ENCODE measurements at regions not wholly inside any gene's neighbourhood (a gene's known extent, or its start where the extent isn't known, plus 50 kb on each side); places are given as distances from the start of the nearest gene placed in this dataset.

DNA sequence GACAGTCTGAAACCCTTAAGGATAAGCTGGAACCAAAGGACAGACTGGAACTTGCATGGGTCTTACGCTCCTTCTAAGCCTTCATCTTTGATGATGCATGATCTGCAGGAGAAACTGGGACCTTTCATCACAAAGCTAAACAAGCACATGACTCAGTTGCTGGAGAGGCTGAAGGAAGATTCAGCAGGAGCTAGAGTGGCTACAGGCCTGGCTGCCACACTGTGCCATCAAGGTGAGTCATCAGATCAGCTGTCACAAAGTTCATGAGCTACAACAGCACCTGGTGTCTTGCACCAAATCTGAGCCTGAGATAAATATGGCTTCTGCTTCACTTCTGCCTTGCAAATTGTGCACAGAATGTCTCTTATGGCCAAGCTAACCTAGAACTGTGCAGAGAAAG, 95.5 kb upstream of the MARK1 start:
- TF ChIP-seq, protein P1, sequence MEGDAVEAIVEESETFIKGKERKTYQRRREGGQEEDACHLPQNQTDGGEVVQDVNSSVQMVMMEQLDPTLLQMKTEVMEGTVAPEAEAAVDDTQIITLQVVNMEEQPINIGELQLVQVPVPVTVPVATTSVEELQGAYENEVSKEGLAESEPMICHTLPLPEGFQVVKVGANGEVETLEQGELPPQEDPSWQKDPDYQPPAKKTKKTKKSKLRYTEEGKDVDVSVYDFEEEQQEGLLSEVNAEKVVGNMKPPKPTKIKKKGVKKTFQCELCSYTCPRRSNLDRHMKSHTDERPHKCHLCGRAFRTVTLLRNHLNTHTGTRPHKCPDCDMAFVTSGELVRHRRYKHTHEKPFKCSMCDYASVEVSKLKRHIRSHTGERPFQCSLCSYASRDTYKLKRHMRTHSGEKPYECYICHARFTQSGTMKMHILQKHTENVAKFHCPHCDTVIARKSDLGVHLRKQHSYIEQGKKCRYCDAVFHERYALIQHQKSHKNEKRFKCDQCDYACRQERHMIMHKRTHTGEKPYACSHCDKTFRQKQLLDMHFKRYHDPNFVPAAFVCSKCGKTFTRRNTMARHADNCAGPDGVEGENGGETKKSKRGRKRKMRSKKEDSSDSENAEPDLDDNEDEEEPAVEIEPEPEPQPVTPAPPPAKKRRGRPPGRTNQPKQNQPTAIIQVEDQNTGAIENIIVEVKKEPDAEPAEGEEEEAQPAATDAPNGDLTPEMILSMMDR (IDR thresholded peaks at IDR 0.05): no peak
- no peak for TF ChIP-seq POLR2A (IDR thresholded peaks at IDR 0.05)

Measured in body of pancreas (tissue), 4 donors.